Neural cell (in vitro differentiated cells): ENCODE measurements at regions not wholly inside any gene's neighbourhood (a gene's known extent, or its start where the extent isn't known, plus 50 kb on each side); places are given as distances from the start of the nearest gene placed in this dataset.

Experiments used
- H2AFZ ChIP-seq: fragments of 200-600, 300-800 bp; sonication (generic), shearing (Covaris generic); 2 replicates; pipeline ENCODE4 v1.6.0; 2014; ENCODE audit warnings: low read depth, mild to moderate bottlenecking, antibody characterized with exemption, low read length, moderate library complexity
- H3F3A ChIP-seq: fragments of 200-600 bp; shearing (Covaris generic); 2 replicates; pipeline ENCODE4 v1.6.1; 2016; ENCODE audit warnings: mild to moderate bottlenecking, moderate library complexity, mixed read lengths, antibody characterized with exemption, low read length; ENCODE audit not compliant: insufficient read depth, poor library complexity, severe bottlenecking
- H3K27ac ChIP-seq: fragments of 200-600, 300-800 bp; sonication (generic), shearing (Covaris generic); 2 replicates; pipeline ENCODE4 v1.5.1; 2014; ENCODE audit warnings: mild to moderate bottlenecking, low read length, moderate library complexity
- H3K27me3 ChIP-seq: fragments of 300-800, 200-600 bp; sonication (generic), shearing (Covaris generic); 2 replicates; pipeline ENCODE4 v1.6.0; 2014; ENCODE audit warnings: mild to moderate bottlenecking, low read depth, low read length, moderate library complexity; ENCODE audit not compliant: insufficient read depth
- H3K36me3 ChIP-seq: fragments of 300-800, 200-600 bp; sonication (generic), shearing (Covaris generic); 2 replicates; pipeline ENCODE4 v1.5.1; 2014; ENCODE audit warnings: mild to moderate bottlenecking, antibody characterized with exemption, low read length, moderate library complexity; ENCODE audit not compliant: insufficient read depth
- H3K4me2 ChIP-seq: fragments of 300-800, 200-600 bp; sonication (generic), shearing (Covaris generic); 2 replicates; pipeline ENCODE4 v1.6.0; 2014; ENCODE audit warnings: mild to moderate bottlenecking, low read length
- H3K4me3 ChIP-seq: fragments of 300-800, 200-600 bp; sonication (generic), shearing (Covaris generic); 2 replicates; pipeline ENCODE4 v1.5.1; 2014; ENCODE audit warnings: mild to moderate bottlenecking, low read length, moderate library complexity
- H3K79me2 ChIP-seq: fragments of 200-600 bp; shearing (Covaris generic); replicated peaks from 2 replicates; pipeline ENCODE4 v1.6.0; 2014; ENCODE audit warnings: mild to moderate bottlenecking, low read length, moderate library complexity; ENCODE audit not compliant: insufficient read depth
- H3K9ac ChIP-seq: fragments of 300-800, 200-600 bp; sonication (generic), shearing (Covaris generic); 2 replicates; pipeline ENCODE4 v1.6.1; 2016; ENCODE audit warnings: mild to moderate bottlenecking, low read length, mixed read lengths
- H3K9me2 ChIP-seq: fragments of 200-600 bp; shearing (Covaris generic); 2 replicates; pipeline ENCODE4 v1.6.1; 2016; ENCODE audit warnings: mild to moderate bottlenecking, low read length, mixed read lengths; ENCODE audit not compliant: insufficient read depth
- H3K9me3 ChIP-seq: fragments of 200-600, 300-800 bp; sonication (generic), shearing (Covaris generic); 2 replicates; pipeline ENCODE4 v1.6.1; 2016; ENCODE audit warnings: mild to moderate bottlenecking, mixed run types, low read length, moderate library complexity, mixed read lengths
- H4K20me1 ChIP-seq: fragments of 200-600 bp; shearing (Covaris generic); 2 replicates; pipeline ENCODE4 v1.6.1; 2016; ENCODE audit warnings: mild to moderate bottlenecking, mixed run types; ENCODE audit not compliant: insufficient read depth
- EP300 ChIP-seq: fragments of 450-650 bp; conservative IDR thresholded peaks from 2 replicates; pipeline ENCODE4 v1.6.1; 2014; ENCODE audit warnings: antibody characterized with exemption, mild to moderate bottlenecking, moderate library complexity; ENCODE audit not compliant: poor library complexity, severe bottlenecking
- EZH2 ChIP-seq: fragments of 200-600, 300-800 bp; shearing (Covaris generic), sonication (generic); IDR thresholded peaks from 2 replicates; pipeline ENCODE4 v1.6.1; 2014; ENCODE audit warnings: antibody characterized with exemption, low read length, borderline replicate concordance, mild to moderate bottlenecking; ENCODE audit not compliant: insufficient read depth, poor library complexity, severe bottlenecking
- MXI1 ChIP-seq: fragments of 450-650 bp; conservative IDR thresholded peaks from 2 replicates; pipeline ENCODE4 v1.6.1; 2014; ENCODE audit warnings: antibody characterized with exemption, mild to moderate bottlenecking; ENCODE audit not compliant: poor library complexity, severe bottlenecking
- POLR2AphosphoS5 ChIP-seq: IDR thresholded peaks from 2 replicates; pipeline ENCODE4 v1.6.1; 2012
- RAD21 ChIP-seq: fragments of 450-650 bp; conservative IDR thresholded peaks from 2 replicates; pipeline ENCODE4 v1.6.1; 2014; ENCODE audit warnings: antibody characterized with exemption, mild to moderate bottlenecking, moderate library complexity
- SMC3 ChIP-seq: fragments of 450-650 bp; conservative IDR thresholded peaks from 2 replicates; pipeline ENCODE4 v1.6.1; 2014; ENCODE audit warnings: antibody characterized with exemption, mild to moderate bottlenecking, moderate library complexity; ENCODE audit not compliant: poor library complexity
- TAF1 ChIP-seq: IDR thresholded peaks from 2 replicates; pipeline ENCODE4 v1.6.1; 2012; ENCODE audit warnings: low read depth
- TF ChIP-seq, protein P1 (sequence below): fragments of 450-650 bp; IDR thresholded peaks from 2 replicates; pipeline ENCODE4 v1.5.1; 2014; ENCODE audit warnings: antibody characterized with exemption, mild to moderate bottlenecking, moderate library complexity; ENCODE audit not compliant: poor library complexity, severe bottlenecking
- TF ChIP-seq, protein P2 (sequence below): IDR thresholded peaks from 2 replicates; pipeline ENCODE4 v1.6.1; 2012; ENCODE audit warnings: borderline replicate concordance

DNA sequence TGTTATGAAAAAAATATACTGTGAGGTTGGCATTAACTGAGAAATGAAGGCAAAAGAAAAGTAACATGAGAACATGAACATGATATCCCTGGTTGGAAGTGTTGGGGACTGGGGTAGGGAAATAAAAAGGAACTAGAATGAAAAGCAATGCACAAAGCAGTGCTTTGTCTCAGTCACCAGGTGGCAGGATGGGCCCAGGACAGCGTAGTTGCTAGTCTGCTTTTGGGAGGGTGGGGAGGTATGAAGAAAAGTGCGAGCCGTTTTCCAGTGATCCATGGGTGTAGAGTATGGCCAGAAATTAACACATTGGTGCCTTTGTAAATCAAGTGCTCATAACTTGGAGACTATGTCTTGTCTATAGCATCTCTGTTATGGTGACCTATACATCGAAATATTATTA lies 662.5 kb upstream of the SALL1 start:
- Histone ChIP-seq H3K9me3 (no peaks in the 10 kb centered on the region), H4K20me1 (no peaks in the 10 kb centered on the region), H3K27me3 (no peaks in the 10 kb centered on the region), H3K79me2 (no peaks in the 10 kb centered on the region), H3K27ac (no peak overlapping the region), H3K4me3 (no peak overlapping the region), H3K36me3 (no peaks in the 10 kb centered on the region), H3K9me2 (no peaks in the 10 kb centered on the region), H3K9ac (no peak overlapping the region), H3F3A (no peaks in the 10 kb centered on the region), H3K4me2 (no peak overlapping the region), H2AFZ (no peak overlapping the region)
- TF ChIP-seq TAF1: no peak
- no peak for TF ChIP-seq POLR2AphosphoS5
- TF ChIP-seq RAD21: no peak
- TF ChIP-seq SMC3: no peak
- TF ChIP-seq EP300: no peak
- TF ChIP-seq, protein P1, sequence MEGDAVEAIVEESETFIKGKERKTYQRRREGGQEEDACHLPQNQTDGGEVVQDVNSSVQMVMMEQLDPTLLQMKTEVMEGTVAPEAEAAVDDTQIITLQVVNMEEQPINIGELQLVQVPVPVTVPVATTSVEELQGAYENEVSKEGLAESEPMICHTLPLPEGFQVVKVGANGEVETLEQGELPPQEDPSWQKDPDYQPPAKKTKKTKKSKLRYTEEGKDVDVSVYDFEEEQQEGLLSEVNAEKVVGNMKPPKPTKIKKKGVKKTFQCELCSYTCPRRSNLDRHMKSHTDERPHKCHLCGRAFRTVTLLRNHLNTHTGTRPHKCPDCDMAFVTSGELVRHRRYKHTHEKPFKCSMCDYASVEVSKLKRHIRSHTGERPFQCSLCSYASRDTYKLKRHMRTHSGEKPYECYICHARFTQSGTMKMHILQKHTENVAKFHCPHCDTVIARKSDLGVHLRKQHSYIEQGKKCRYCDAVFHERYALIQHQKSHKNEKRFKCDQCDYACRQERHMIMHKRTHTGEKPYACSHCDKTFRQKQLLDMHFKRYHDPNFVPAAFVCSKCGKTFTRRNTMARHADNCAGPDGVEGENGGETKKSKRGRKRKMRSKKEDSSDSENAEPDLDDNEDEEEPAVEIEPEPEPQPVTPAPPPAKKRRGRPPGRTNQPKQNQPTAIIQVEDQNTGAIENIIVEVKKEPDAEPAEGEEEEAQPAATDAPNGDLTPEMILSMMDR: no peak
- TF ChIP-seq MXI1: no peak
- TF ChIP-seq, protein P2, sequence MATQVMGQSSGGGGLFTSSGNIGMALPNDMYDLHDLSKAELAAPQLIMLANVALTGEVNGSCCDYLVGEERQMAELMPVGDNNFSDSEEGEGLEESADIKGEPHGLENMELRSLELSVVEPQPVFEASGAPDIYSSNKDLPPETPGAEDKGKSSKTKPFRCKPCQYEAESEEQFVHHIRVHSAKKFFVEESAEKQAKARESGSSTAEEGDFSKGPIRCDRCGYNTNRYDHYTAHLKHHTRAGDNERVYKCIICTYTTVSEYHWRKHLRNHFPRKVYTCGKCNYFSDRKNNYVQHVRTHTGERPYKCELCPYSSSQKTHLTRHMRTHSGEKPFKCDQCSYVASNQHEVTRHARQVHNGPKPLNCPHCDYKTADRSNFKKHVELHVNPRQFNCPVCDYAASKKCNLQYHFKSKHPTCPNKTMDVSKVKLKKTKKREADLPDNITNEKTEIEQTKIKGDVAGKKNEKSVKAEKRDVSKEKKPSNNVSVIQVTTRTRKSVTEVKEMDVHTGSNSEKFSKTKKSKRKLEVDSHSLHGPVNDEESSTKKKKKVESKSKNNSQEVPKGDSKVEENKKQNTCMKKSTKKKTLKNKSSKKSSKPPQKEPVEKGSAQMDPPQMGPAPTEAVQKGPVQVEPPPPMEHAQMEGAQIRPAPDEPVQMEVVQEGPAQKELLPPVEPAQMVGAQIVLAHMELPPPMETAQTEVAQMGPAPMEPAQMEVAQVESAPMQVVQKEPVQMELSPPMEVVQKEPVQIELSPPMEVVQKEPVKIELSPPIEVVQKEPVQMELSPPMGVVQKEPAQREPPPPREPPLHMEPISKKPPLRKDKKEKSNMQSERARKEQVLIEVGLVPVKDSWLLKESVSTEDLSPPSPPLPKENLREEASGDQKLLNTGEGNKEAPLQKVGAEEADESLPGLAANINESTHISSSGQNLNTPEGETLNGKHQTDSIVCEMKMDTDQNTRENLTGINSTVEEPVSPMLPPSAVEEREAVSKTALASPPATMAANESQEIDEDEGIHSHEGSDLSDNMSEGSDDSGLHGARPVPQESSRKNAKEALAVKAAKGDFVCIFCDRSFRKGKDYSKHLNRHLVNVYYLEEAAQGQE: no peak
- no peak for TF ChIP-seq EZH2

DNA sequence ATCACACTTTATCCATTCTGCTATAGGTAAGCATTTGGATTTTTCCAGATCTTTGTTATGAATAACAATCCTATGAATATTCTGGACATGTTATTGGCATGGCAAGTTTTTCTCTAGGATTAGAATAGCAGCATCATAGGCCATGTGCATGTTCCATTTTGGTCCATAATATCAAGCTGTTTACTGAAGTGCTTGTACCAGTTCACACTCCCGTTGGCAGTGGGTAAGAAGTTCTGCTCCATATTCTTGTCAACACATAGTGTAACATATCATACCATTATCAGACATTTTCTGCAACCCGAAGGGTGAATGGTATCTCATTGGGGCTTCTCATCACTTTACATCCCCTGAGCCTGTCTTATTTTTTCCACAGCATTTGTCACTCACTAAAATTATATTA lies 661.9 kb upstream of the SALL1 start:
- no peak overlapping the region for H3K27ac ChIP-seq
- H3F3A ChIP-seq: no peaks in the 10 kb centered on the region
- no peaks in the 10 kb centered on the region for H3K27me3 ChIP-seq
- no peaks in the 10 kb centered on the region for H4K20me1 ChIP-seq
- no peak for TF ChIP-seq MXI1
- no peak for TF ChIP-seq EZH2
- no peak for TF ChIP-seq RAD21
- TF ChIP-seq EP300: no peak
- TF ChIP-seq SMC3: no peak
- TF ChIP-seq, protein P2: no peak
- TF ChIP-seq, protein P1: no peak
- no peak for TF ChIP-seq TAF1
- TF ChIP-seq POLR2AphosphoS5: no peak
- no peaks in the 10 kb centered on the region for H3K36me3 ChIP-seq
- H3K4me2 ChIP-seq: no peak overlapping the region
- no peaks in the 10 kb centered on the region for H3K9me3 ChIP-seq
- no peak overlapping the region for H2AFZ ChIP-seq
- H3K79me2 ChIP-seq: no peaks in the 10 kb centered on the region
- no peaks in the 10 kb centered on the region for H3K9me2 ChIP-seq
- no peak overlapping the region for H3K9ac ChIP-seq
- no peak overlapping the region for H3K4me3 ChIP-seq
